Right atrium auricular region (tissue), 2 donors: ENCODE measurements at regions not wholly inside any gene's neighbourhood (a gene's known extent, or its start where the extent isn't known, plus 50 kb on each side); places are given as distances from the start of the nearest gene placed in this dataset.

Experiments
- DNase-seq: peaks from one replicate; pipeline ENCODE4 v3.0.0-alpha.2; 2019; ENCODE audit warnings: low spot score
- H3K27ac ChIP-seq, 2 donors: fragments of 200-600 bp; sonication (generic); 1 replicate in 1 of 2; 2 replicates in 1 of 2; pipeline ENCODE4 v1.5.1; 2016 to 2019
- H3K27me3 ChIP-seq, 2 donors: fragments of 200-600 bp; sonication (generic); one replicate each; pipeline versions ENCODE4 v1.5.1 to v1.6.0; 2017 to 2019
- H3K36me3 ChIP-seq: fragments of 200-600 bp; sonication (generic); one replicate; pipeline ENCODE4 v1.5.1; 2016
- H3K4me1 ChIP-seq, 2 donors: fragments of 200-600 bp; sonication (generic); one replicate each; pipeline versions ENCODE4 v1.5.1 to v1.6.0; 2017 to 2019
- H3K4me3 ChIP-seq, 2 donors: fragments of 200-600 bp; sonication (generic); 1 replicate in 1 of 2; 2 replicates in 1 of 2; pipeline ENCODE4 v1.5.1; 2017 to 2019; ENCODE audit warnings: mild to moderate bottlenecking in 1 of 2, moderate library complexity in 1 of 2
- H3K9me3 ChIP-seq, 2 donors: fragments of 200-600 bp; sonication (generic); one replicate each; pipeline ENCODE4 v1.5.1; 2019
- TF ChIP-seq, protein P1 (sequence below), 2 donors: fragments of 200-600 bp; sonication (generic); IDR thresholded peaks; one replicate each; pipeline ENCODE4 v1.5.1; 2019; ENCODE audit warnings: antibody characterized with exemption in 2 of 2

DNA sequence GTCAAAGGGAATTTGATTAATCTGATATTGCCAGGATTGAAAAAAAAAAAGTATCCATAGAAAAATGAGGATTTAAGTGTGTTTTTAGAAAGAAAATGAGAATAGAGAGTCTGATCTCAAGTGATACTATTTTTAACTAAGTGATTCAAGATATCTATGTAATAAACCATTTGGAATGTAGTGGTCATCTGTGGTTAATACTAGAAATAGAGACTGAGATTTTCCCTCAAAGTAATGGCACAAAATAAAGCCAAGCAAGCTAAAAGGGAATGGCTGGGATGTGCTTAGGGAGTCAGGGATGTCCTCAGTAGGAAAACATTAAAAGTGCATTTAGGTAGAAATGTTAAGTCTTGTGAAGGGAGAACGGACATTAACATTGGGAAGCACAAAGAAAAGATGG, 90.6 kb downstream of the FBXO4 start:
- H3K9me3 ChIP-seq, result no peaks in the 10 kb centered on the region
- H3K27ac ChIP-seq, result no peak overlapping the region
- no peaks in the 10 kb centered on the region for H3K4me1 ChIP-seq
- no peaks in the 10 kb centered on the region for H3K36me3 ChIP-seq
- DNase-seq, result no peak
- H3K4me3 ChIP-seq, result no peak overlapping the region
- no peaks in the 10 kb centered on the region for H3K27me3 ChIP-seq
- TF ChIP-seq, protein P1, sequence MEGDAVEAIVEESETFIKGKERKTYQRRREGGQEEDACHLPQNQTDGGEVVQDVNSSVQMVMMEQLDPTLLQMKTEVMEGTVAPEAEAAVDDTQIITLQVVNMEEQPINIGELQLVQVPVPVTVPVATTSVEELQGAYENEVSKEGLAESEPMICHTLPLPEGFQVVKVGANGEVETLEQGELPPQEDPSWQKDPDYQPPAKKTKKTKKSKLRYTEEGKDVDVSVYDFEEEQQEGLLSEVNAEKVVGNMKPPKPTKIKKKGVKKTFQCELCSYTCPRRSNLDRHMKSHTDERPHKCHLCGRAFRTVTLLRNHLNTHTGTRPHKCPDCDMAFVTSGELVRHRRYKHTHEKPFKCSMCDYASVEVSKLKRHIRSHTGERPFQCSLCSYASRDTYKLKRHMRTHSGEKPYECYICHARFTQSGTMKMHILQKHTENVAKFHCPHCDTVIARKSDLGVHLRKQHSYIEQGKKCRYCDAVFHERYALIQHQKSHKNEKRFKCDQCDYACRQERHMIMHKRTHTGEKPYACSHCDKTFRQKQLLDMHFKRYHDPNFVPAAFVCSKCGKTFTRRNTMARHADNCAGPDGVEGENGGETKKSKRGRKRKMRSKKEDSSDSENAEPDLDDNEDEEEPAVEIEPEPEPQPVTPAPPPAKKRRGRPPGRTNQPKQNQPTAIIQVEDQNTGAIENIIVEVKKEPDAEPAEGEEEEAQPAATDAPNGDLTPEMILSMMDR (IDR thresholded peaks at IDR 0.05), result no peak

- Histone ChIP-seq H3K9me3 (peaks cover 0 to 11% of the 10 kb centered on the region in 2 donors), H3K4me1 (no peaks in the 10 kb centered on the region), H3K27me3 (no peaks in the 10 kb centered on the region), H3K36me3 (no peaks in the 10 kb centered on the region), H3K4me3 (no peak overlapping the region), H3K27ac (no peak overlapping the region)
- DNase-seq, result no peak
- TF ChIP-seq, protein P1 (IDR thresholded peaks at IDR 0.05), result no peak
Observed at GRCh38 chr5:42020788-42021530, 95.9 kb downstream of the FBXO4 start.

- Histone ChIP-seq H3K27ac (no peak overlapping the region), H3K27me3 (no peaks in the 10 kb centered on the region), H3K4me3 (no peak overlapping the region), H3K9me3 (peaks cover 0 to 11% of the 10 kb centered on the region in 2 donors), H3K36me3 (no peaks in the 10 kb centered on the region), H3K4me1 (no peaks in the 10 kb centered on the region)
- TF ChIP-seq, protein P1 (IDR thresholded peaks at IDR 0.05), result no peak
- no peak for DNase-seq
Observed at GRCh38 chr5:42021923-42022322, 96.8 kb downstream of the FBXO4 start.

DNA sequence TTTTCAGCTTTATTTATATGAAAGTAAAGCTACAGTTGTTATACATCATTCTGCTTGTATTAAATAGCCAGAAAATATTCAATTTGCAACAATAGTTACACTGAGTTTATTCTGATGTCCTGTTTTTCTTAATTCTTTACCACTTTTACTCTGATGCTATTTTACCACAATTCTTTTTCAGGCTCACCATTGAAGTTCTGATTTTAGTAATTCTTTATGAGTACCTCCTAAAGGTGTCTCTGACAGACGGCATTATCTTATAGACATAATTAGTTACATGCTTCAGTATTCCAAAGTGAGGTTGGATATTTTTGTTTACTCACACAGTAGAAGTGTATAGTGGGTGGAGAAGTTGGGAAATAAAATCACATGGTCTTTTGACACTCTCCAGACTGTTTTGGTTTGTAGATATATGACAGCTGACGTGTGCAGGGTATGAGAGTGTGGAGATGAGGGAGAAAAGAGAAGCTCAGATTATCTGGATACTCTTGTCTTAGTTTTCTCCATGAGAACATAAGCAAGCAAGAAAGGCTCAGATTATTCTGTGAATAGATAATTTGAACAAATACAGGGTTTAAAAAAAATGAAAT, 97.4 kb downstream of the FBXO4 start:
- TF ChIP-seq, protein P1 (IDR thresholded peaks at IDR 0.05), result no peak
- no peak for DNase-seq
- peaks cover 0 to 11% of the 10 kb centered on the region in 2 donors for H3K9me3 ChIP-seq
- no peak overlapping the region for H3K4me3 ChIP-seq
- H3K27me3 ChIP-seq, result no peaks in the 10 kb centered on the region
- no peaks in the 10 kb centered on the region for H3K4me1 ChIP-seq
- H3K36me3 ChIP-seq, result no peaks in the 10 kb centered on the region
- no peak overlapping the region for H3K27ac ChIP-seq

- H3K9me3 ChIP-seq, result peaks cover 0 to 11% of the 10 kb centered on the region in 2 donors
Observed at GRCh38 chr5:42026446-42026845, 101.4 kb downstream of the FBXO4 start.

More at GRCh38 chr5:42026446-42026845, 101.4 kb downstream of the FBXO4 start:
- H3K36me3 ChIP-seq, result no peaks in the 10 kb centered on the region
- no peak overlapping the region for H3K27ac ChIP-seq
- H3K27me3 ChIP-seq, result no peaks in the 10 kb centered on the region
- no peak overlapping the region for H3K4me3 ChIP-seq
- DNase-seq, result no peak
- TF ChIP-seq, protein P1 (IDR thresholded peaks at IDR 0.05), result no peak
- H3K4me1 ChIP-seq, result no peaks in the 10 kb centered on the region
